ENCODE measurements at regions not wholly inside any gene's neighbourhood (a gene's known extent, or its start where the extent isn't known, plus 50 kb on each side); places are given as distances from the start of the nearest gene placed in this dataset.

DNA sequence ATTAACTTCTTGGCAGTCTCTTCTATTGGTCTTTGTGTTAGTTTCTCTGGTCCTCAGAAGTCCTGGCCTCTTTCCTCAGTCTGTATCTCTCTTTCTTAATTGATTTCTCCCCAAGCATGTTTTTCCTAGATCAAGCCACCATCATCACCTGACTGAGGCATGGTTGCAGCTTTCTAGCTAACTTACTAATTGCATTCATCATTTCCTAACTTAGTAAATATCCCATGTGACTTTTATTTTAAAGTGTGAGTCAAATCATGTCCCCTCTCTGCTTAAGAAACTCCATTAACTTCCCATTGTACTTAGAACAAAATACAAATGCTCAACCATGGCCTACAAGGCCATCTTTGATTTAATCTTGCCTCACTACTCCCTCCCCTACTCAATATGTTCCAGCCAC is 135.4 kb upstream of the FRMD4B start:
- H3K9ac ChIP-seq (ENCODE audit: low read length), result no peak overlapping the region
- H3K27ac ChIP-seq (ENCODE audit: low read length), result no peak overlapping the region
- no peaks in the 10 kb centered on the region for H3K4me1 ChIP-seq (ENCODE audit: low read length)
- no peaks in the 10 kb centered on the region for H3K36me3 ChIP-seq (replicated peaks; ENCODE audit: low read depth, low read length)
- no peaks in the 10 kb centered on the region for H3K9me3 ChIP-seq (ENCODE audit: insufficient read depth, low read length)
- no peaks in the 10 kb centered on the region for H3K27me3 ChIP-seq (ENCODE audit: low read depth, low read length)
- H3K79me2 ChIP-seq (ENCODE audit: low read length), result no peaks in the 10 kb centered on the region
- no peak overlapping the region for H2AFZ ChIP-seq (ENCODE audit: low read depth, low read length)
- TF ChIP-seq CTCF (IDR thresholded peaks at IDR 0.05; ENCODE audit: low read depth, low read length) (no peak), EZH2phosphoT487 (IDR thresholded peaks at IDR 0.05; ENCODE audit: low read depth) (no peak)
- no peak overlapping the region for H3K4me3 ChIP-seq (ENCODE audit: low read length)
- no peaks in the 10 kb centered on the region for H4K20me1 ChIP-seq (ENCODE audit: insufficient read depth, low read length)
- H3K4me2 ChIP-seq (ENCODE audit: low read length), result no peak overlapping the region

DNA sequence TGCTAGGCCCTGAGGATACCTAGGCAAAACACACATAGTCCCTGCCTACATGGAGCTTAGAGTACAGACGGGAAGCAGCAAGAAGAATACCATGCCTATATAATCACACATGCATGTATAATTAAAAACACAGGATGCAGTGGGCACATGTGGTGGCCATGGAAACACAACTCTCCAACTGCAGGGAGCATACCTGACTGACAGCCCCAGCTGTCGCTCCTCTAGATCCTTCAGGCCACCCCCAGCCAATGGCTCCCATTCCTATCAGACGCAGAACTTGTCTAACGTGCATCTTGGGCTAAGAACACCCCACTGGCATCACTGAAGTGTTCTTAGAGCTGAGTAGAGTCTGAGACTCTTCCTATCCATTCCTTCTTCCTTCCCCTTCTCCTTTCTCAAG is 125.5 kb upstream of the FRMD4B start:
- Histone ChIP-seq H2AFZ (ENCODE audit: low read depth, low read length) (no peak overlapping the region), H3K4me3 (ENCODE audit: low read length) (no peak overlapping the region), H4K20me1 (ENCODE audit: insufficient read depth, low read length) (no peaks in the 10 kb centered on the region), H3K36me3 (replicated peaks; ENCODE audit: low read depth, low read length) (no peaks in the 10 kb centered on the region), H3K9ac (ENCODE audit: low read length) (no peak overlapping the region), H3K4me2 (ENCODE audit: low read length) (no peak overlapping the region), H3K27me3 (ENCODE audit: low read depth, low read length) (no peaks in the 10 kb centered on the region), H3K27ac (ENCODE audit: low read length) (no peak overlapping the region), H3K4me1 (ENCODE audit: low read length) (no peaks in the 10 kb centered on the region), H3K79me2 (ENCODE audit: low read length) (no peaks in the 10 kb centered on the region), H3K9me3 (ENCODE audit: insufficient read depth, low read length) (no peaks in the 10 kb centered on the region)
- TF ChIP-seq EZH2phosphoT487 (IDR thresholded peaks at IDR 0.05; ENCODE audit: low read depth) (no peak), CTCF (IDR thresholded peaks at IDR 0.05; ENCODE audit: low read depth, low read length) (no peak)

GRCh38 chr3:69510481-69511030 is 124.7 kb upstream of the FRMD4B start:
- Histone ChIP-seq H3K79me2 (ENCODE audit: low read length) (no peaks in the 10 kb centered on the region), H2AFZ (ENCODE audit: low read depth, low read length) (no peak overlapping the region), H3K9me3 (ENCODE audit: insufficient read depth, low read length) (no peaks in the 10 kb centered on the region), H3K4me3 (ENCODE audit: low read length) (no peak overlapping the region), H3K27me3 (ENCODE audit: low read depth, low read length) (no peaks in the 10 kb centered on the region), H4K20me1 (ENCODE audit: insufficient read depth, low read length) (no peaks in the 10 kb centered on the region), H3K36me3 (replicated peaks; ENCODE audit: low read depth, low read length) (no peaks in the 10 kb centered on the region), H3K4me2 (ENCODE audit: low read length) (no peak overlapping the region), H3K27ac (ENCODE audit: low read length) (no peak overlapping the region), H3K9ac (ENCODE audit: low read length) (no peak overlapping the region), H3K4me1 (ENCODE audit: low read length) (no peaks in the 10 kb centered on the region)
- TF ChIP-seq EZH2phosphoT487 (IDR thresholded peaks at IDR 0.05; ENCODE audit: low read depth) (no peak), CTCF (IDR thresholded peaks at IDR 0.05; ENCODE audit: low read depth, low read length) (no peak)

DNA sequence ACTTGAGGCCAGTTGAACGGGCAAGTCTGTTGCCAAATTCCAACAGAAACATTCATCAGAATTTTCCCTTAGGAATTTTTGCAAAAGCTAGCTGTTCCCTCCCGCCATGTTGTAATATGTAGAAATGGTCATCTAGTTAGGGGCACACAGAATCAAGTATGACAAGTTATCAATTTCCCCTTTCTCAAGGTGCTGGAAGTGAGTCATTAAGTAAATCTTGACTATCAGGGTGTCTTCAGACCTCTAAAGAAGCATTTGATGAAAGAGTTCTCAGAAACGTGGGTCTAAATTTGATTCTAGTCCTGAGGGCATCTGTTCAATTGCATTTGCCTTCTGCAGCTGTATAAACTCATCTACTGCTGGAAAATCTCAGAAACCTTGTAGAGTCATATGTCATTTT is 123.4 kb upstream of the FRMD4B start:
- no peaks in the 10 kb centered on the region for H4K20me1 ChIP-seq (ENCODE audit: insufficient read depth, low read length)

More for the DNA sequence above, 123.4 kb upstream of the FRMD4B start:
- Histone ChIP-seq H3K36me3 (replicated peaks; ENCODE audit: low read depth, low read length) (no peaks in the 10 kb centered on the region), H3K9ac (ENCODE audit: low read length) (no peak overlapping the region), H3K27me3 (ENCODE audit: low read depth, low read length) (no peaks in the 10 kb centered on the region), H3K79me2 (ENCODE audit: low read length) (no peaks in the 10 kb centered on the region), H3K4me2 (ENCODE audit: low read length) (no peak overlapping the region), H3K4me1 (ENCODE audit: low read length) (no peaks in the 10 kb centered on the region), H3K27ac (ENCODE audit: low read length) (no peak overlapping the region), H3K9me3 (ENCODE audit: insufficient read depth, low read length) (no peaks in the 10 kb centered on the region), H2AFZ (ENCODE audit: low read depth, low read length) (no peak overlapping the region), H3K4me3 (ENCODE audit: low read length) (no peak overlapping the region)
- no peak for TF ChIP-seq EZH2phosphoT487 (IDR thresholded peaks at IDR 0.05; ENCODE audit: low read depth)
- no peak for TF ChIP-seq CTCF (IDR thresholded peaks at IDR 0.05; ENCODE audit: low read depth, low read length)

Data from OCI-LY3 (cell line).